ENCODE measurements at regions not wholly inside any gene's neighbourhood (a gene's known extent, or its start where the extent isn't known, plus 50 kb on each side); places are given as distances from the start of the nearest gene placed in this dataset.

DNA sequence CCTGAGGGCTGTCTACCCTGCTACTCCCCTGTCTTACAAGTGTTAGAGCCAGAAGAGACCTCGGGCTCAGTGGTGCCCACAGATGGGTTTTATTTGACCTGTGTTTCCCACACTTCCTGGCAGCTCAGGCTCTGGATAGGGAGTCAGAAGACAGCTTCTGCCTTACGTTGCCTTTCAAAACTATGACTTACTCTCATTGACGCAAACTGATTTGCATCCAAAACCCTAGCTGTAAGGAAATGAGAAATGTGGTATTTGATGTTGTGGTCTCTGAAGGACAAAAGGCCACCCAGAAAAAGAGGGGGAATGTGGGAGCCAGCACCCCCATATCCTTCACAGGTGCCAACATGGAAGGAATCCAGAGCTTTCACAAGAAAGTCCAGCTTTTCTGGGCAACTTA, 180.2 kb downstream of the ATG4C start:
- Histone ChIP-seq H3K27me3 (no peaks in the 10 kb centered on the region), H3K4me3 (no peak overlapping the region), H3K4me1 (peaks cover 0 to 4% (median 0%) of the 10 kb centered on the region in 4 donors), H3K9me3 (no peaks in the 10 kb centered on the region), H3K27ac (no peak overlapping the region), H3K36me3 (no peaks in the 10 kb centered on the region)
- no peak for TF ChIP-seq EP300 (IDR thresholded peaks at IDR 0.05; ENCODE audit: low read depth)
- TF ChIP-seq, protein P1, sequence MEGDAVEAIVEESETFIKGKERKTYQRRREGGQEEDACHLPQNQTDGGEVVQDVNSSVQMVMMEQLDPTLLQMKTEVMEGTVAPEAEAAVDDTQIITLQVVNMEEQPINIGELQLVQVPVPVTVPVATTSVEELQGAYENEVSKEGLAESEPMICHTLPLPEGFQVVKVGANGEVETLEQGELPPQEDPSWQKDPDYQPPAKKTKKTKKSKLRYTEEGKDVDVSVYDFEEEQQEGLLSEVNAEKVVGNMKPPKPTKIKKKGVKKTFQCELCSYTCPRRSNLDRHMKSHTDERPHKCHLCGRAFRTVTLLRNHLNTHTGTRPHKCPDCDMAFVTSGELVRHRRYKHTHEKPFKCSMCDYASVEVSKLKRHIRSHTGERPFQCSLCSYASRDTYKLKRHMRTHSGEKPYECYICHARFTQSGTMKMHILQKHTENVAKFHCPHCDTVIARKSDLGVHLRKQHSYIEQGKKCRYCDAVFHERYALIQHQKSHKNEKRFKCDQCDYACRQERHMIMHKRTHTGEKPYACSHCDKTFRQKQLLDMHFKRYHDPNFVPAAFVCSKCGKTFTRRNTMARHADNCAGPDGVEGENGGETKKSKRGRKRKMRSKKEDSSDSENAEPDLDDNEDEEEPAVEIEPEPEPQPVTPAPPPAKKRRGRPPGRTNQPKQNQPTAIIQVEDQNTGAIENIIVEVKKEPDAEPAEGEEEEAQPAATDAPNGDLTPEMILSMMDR (IDR thresholded peaks at IDR 0.05), result no peak
- no peak for TF ChIP-seq POLR2AphosphoS5 (IDR thresholded peaks at IDR 0.05)
- TF ChIP-seq POLR2A (IDR thresholded peaks at IDR 0.05), result no peak
- intact Hi-C loops (cut with DNase I; ENCODE audit: low total_unique reads) (no loop called here), in situ Hi-C loops (cut with MboI; ENCODE audit: low pct_ligation_motif_present in 1 of 4, low pct_unique_long_range_greater_than_20kb in 1 of 4, low sequenced_read_pairs in 3 of 4) (no loop called here)
- 50% methylated on average over 3 of the region's 3 CpGs; no CpG with 5 or more reads in 1 of the 2 donors for WGBS, 2 donors (ENCODE audit: low coverage in 1 of 2)
- DNase-seq, result no peak

DNA sequence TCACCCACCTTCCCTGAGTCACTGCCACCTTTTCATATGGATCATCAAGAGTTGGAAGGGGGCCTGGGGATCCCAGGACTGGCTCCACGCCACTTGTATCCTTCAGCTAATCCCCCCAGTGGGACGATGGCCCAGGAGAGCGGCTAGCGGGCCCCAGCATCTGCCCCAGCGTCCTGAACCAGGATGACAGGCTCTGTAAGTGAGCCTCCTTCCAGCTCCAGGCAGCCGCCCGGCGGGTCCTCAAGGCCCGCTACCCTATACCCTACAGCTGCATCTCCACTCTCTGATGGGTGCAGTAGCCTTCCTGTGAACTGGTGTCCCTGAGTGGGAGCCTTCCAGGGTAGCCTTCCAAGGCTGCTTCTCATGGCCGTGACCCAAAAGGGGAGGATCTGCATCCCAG, 183.1 kb downstream of the ATG4C start:
- no peak for DNase-seq
- TF ChIP-seq POLR2A (IDR thresholded peaks at IDR 0.05) (no peak), EP300 (IDR thresholded peaks at IDR 0.05; ENCODE audit: low read depth) (no peak), POLR2AphosphoS5 (IDR thresholded peaks at IDR 0.05) (no peak)
- TF ChIP-seq, protein P1 (IDR thresholded peaks at IDR 0.05), result no peak
- intact Hi-C loops (cut with DNase I; ENCODE audit: low total_unique reads), result no loop called here
- Histone ChIP-seq H3K4me3 (no peak overlapping the region), H3K36me3 (no peaks in the 10 kb centered on the region), H3K27me3 (no peaks in the 10 kb centered on the region), H3K27ac (no peak overlapping the region), H3K4me1 (peaks cover 0 to 4% (median 0%) of the 10 kb centered on the region in 4 donors), H3K9me3 (no peaks in the 10 kb centered on the region)
- 82% methylated on average over 7 of the region's 10 CpGs; no CpG with 5 or more reads in 1 of the 2 donors for WGBS, 2 donors (ENCODE audit: low coverage in 1 of 2)
- in situ Hi-C loops (cut with MboI; ENCODE audit: low pct_ligation_motif_present in 1 of 4, low pct_unique_long_range_greater_than_20kb in 1 of 4, low sequenced_read_pairs in 3 of 4), result no loop called here

DNA sequence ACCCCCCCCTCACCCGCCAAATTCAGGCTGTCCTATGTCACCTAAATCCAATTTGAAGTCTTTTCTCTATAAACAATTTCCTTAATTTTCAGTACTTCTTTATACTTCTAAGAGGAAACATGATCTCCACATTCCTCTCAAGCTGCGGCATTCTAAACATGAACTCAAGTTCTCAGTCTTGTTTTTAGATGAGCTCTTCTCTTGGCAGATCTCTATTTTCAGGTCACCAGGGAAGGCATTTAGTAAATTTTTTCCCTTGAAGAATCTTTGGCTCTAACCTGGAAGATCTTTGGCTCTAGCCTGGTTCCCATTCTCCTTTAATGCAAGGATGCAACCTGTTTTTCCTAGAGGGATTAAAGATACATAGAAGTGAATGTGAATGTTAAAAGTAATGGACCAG, 193.4 kb downstream of the ATG4C start:
- DNase-seq, result no peak
- no peaks in the 10 kb centered on the region for H3K27me3 ChIP-seq
- no peaks in the 10 kb centered on the region for H3K9me3 ChIP-seq
- intact Hi-C loops (cut with DNase I; ENCODE audit: low total_unique reads) (no loop called here), in situ Hi-C loops (cut with MboI; ENCODE audit: low pct_ligation_motif_present in 1 of 4, low pct_unique_long_range_greater_than_20kb in 1 of 4, low sequenced_read_pairs in 3 of 4) (no loop called here)
- no peak overlapping the region for H3K4me3 ChIP-seq
- no peak overlapping the region for H3K27ac ChIP-seq
- TF ChIP-seq POLR2AphosphoS5 (IDR thresholded peaks at IDR 0.05), result no peak
- no peak for TF ChIP-seq POLR2A (IDR thresholded peaks at IDR 0.05)
- no peak for TF ChIP-seq EP300 (IDR thresholded peaks at IDR 0.05; ENCODE audit: low read depth)
- TF ChIP-seq, protein P1 (IDR thresholded peaks at IDR 0.05), result no peak
- no peaks in the 10 kb centered on the region for H3K36me3 ChIP-seq
- no peaks in the 10 kb centered on the region for H3K4me1 ChIP-seq
- 57 to 82% methylated on average over 1 to 2 of the region's 2 CpGs for WGBS, 2 donors (ENCODE audit: low coverage in 1 of 2)

DNA sequence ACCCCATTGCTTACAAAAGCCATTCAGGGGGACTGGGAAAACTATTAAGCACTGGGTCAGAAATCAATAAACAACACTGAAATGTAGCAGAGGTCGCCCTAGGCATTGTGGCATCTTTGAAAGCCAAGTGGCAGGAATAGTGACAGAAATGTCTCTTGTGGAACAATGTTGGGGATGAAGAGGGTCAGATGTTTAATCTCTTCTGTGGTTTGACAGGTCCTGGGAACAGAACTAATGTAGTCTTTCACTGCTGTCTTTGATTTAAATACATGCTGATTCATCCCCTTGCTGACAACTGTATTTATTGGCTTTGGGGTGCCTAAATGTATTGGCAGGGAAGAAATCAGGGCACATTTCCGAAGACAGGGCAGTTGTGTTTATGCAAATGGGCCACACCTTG, 194.8 kb downstream of the ATG4C start:
- Histone ChIP-seq H3K36me3 (no peaks in the 10 kb centered on the region), H3K27me3 (no peaks in the 10 kb centered on the region), H3K4me1 (no peaks in the 10 kb centered on the region), H3K4me3 (no peak overlapping the region), H3K27ac (no peak overlapping the region), H3K9me3 (no peaks in the 10 kb centered on the region)
- in situ Hi-C loops (cut with MboI; ENCODE audit: low pct_ligation_motif_present in 1 of 4, low pct_unique_long_range_greater_than_20kb in 1 of 4, low sequenced_read_pairs in 3 of 4) (no loop called here), intact Hi-C loops (cut with DNase I; ENCODE audit: low total_unique reads) (no loop called here)
- DNase-seq, result no peak
- TF ChIP-seq, protein P1 (IDR thresholded peaks at IDR 0.05), result no peak
- TF ChIP-seq EP300 (IDR thresholded peaks at IDR 0.05; ENCODE audit: low read depth) (no peak), POLR2AphosphoS5 (IDR thresholded peaks at IDR 0.05) (no peak), POLR2A (IDR thresholded peaks at IDR 0.05) (no peak)
- 62 to 79% methylated on average over 2 of the region's 2 CpGs for WGBS, 2 donors (ENCODE audit: low coverage in 1 of 2)

Data from transverse colon (tissue), 4 donors.